ENCODE measurements at regions not wholly inside any gene's neighbourhood (a gene's known extent, or its start where the extent isn't known, plus 50 kb on each side); places are given as distances from the start of the nearest gene placed in this dataset.
"Not testable (repeated sequence)": the region's sequence is repeated elsewhere in the genome, so short reads cannot be mapped to it uniquely, and the experiment has no call there.

- no peak for TF ChIP-seq CTCF (IDR thresholded peaks at IDR 0.05; ENCODE audit: low read depth, low read length)
- peaks cover 18% of the 10 kb centered on the region for H3K27me3 ChIP-seq (ENCODE audit: insufficient read depth, low read depth, severe bottlenecking)
Measured at GRCh38 chrX:137119049-137119448, 85.3 kb upstream of the GPR101 start.

GRCh38 chrX:137118536-137118935 is 84.7 kb upstream of the GPR101 start:
- Histone ChIP-seq H3K36me3 (no peaks in the 10 kb centered on the region), H3K4me3 (ENCODE audit: low read depth, low read length) (no peak overlapping the region), H3K27ac (no peak overlapping the region), H3K27me3 (ENCODE audit: insufficient read depth, low read depth, severe bottlenecking) (peaks cover 20% of the 10 kb centered on the region), H3K9me3 (ENCODE audit: severe bottlenecking) (peaks cover 2% of the 10 kb centered on the region)
- no peak for TF ChIP-seq CTCF (IDR thresholded peaks at IDR 0.05; ENCODE audit: low read depth, low read length)
- no peak for DNase-seq

More at GRCh38 chrX:137119049-137119448, 85.3 kb upstream of the GPR101 start:
- DNase-seq = no peak
- peaks cover 2% of the 10 kb centered on the region for H3K9me3 ChIP-seq (ENCODE audit: severe bottlenecking)
- H3K36me3 ChIP-seq = no peaks in the 10 kb centered on the region
- H3K4me3 ChIP-seq (ENCODE audit: low read depth, low read length) = no peak overlapping the region
- H3K27ac ChIP-seq = no peak overlapping the region

- DNase-seq = no peak
- TF ChIP-seq CTCF (IDR thresholded peaks at IDR 0.05; ENCODE audit: low read depth, low read length) = no peak
- Histone ChIP-seq H3K27ac (no peak overlapping the region), H3K9me3 (ENCODE audit: severe bottlenecking) (peaks cover 2% of the 10 kb centered on the region), H3K27me3 (ENCODE audit: insufficient read depth, low read depth, severe bottlenecking) (peaks cover 23% of the 10 kb centered on the region), H3K36me3 (no peaks in the 10 kb centered on the region), H3K4me3 (ENCODE audit: low read depth, low read length) (no peak overlapping the region)
Measured at GRCh38 chrX:137118136-137118535, 84.3 kb upstream of the GPR101 start.

GRCh38 chrX:137107877-137108276 is 74.1 kb upstream of the GPR101 start:
- H3K27me3 ChIP-seq (ENCODE audit: insufficient read depth, low read depth, severe bottlenecking); H3K9me3 ChIP-seq (ENCODE audit: severe bottlenecking); DNase-seq; H3K36me3 ChIP-seq; H3K27ac ChIP-seq; H3K4me3 ChIP-seq (ENCODE audit: low read depth, low read length): not testable (repeated sequence)

GRCh38 chrX:137101273-137101990 is 67.6 kb upstream of the GPR101 start:
- no peak overlapping the region for H3K4me3 ChIP-seq (ENCODE audit: low read depth, low read length)
- no peaks in the 10 kb centered on the region for H3K36me3 ChIP-seq
- H3K9me3 ChIP-seq (ENCODE audit: severe bottlenecking) = no peaks in the 10 kb centered on the region
- H3K27me3 ChIP-seq (ENCODE audit: insufficient read depth, low read depth, severe bottlenecking) = peaks cover 36% of the 10 kb centered on the region
- H3K27ac ChIP-seq = no peak overlapping the region
- no peak for TF ChIP-seq CTCF (IDR thresholded peaks at IDR 0.05; ENCODE audit: low read depth, low read length)
- no peak for DNase-seq

Measured in WERI-Rb-1 (cell line).